Heart left ventricle (tissue), 16 donors: ENCODE measurements at regions not wholly inside any gene's neighbourhood (a gene's known extent, or its start where the extent isn't known, plus 50 kb on each side); places are given as distances from the start of the nearest gene placed in this dataset.

Source experiments
- ATAC-seq, 4 donors: fragments of 200-7000 bp; cut with Tn5 transposase; one replicate each; pipeline ENCODE4 v1.9.1; 2020 to 2022; ENCODE audit warnings: moderate library complexity in 4 of 4, mild to moderate bottlenecking in 3 of 4, moderate number of reproducible peaks in 1 of 4
- DNase-seq, 5 donors: peaks; one replicate each; pipeline ENCODE4 v3.0.0-alpha.2; 2020
- H3K27ac ChIP-seq, 12 donors: fragments of 200-600 bp; sonication (generic) in 4 of 12; one replicate each; pipeline versions ENCODE4 v1.5.0 to v1.8.0; 2016 to 2022; ENCODE audit warnings: mild to moderate bottlenecking in 2 of 12
- H3K27me3 ChIP-seq, 9 donors: fragments of 200-600 bp; sonication (generic) in 2 of 9; one replicate each; pipeline versions ENCODE4 v1.5.1 to v1.8.0; 2016 to 2022; ENCODE audit warnings: mild to moderate bottlenecking in 3 of 9
- H3K36me3 ChIP-seq, 9 donors: fragments of 200-600 bp; sonication (generic) in 2 of 9; one replicate each; pipeline versions ENCODE4 v1.5.0 to v1.8.0; 2018 to 2022; ENCODE audit warnings: mild to moderate bottlenecking in 2 of 9
- H3K4me1 ChIP-seq, 12 donors: fragments of 200-600 bp; sonication (generic) in 4 of 12; one replicate each; pipeline versions ENCODE4 v1.5.0 to v1.8.0; 2016 to 2022; ENCODE audit warnings: mild to moderate bottlenecking in 3 of 12
- H3K4me3 ChIP-seq, 12 donors: fragments of 200-600 bp; sonication (generic) in 4 of 12; one replicate each; pipeline versions ENCODE4 v1.5.0 to v1.8.0; 2017 to 2022; ENCODE audit warnings: mild to moderate bottlenecking in 9 of 12, moderate library complexity in 4 of 12
- H3K9me3 ChIP-seq, 12 donors: fragments of 200-600 bp; sonication (generic) in 4 of 12; one replicate each; pipeline versions ENCODE4 v1.5.0 to v1.8.0; 2016 to 2022; ENCODE audit warnings: mild to moderate bottlenecking in 1 of 12
- POLR2A ChIP-seq, 2 donors: fragments of 450-650 bp; IDR thresholded peaks; one replicate each; pipeline ENCODE4 v1.6.1; 2017; ENCODE audit warnings: antibody characterized with exemption in 2 of 2, mild to moderate bottlenecking in 2 of 2, moderate library complexity in 2 of 2
- WGBS, 4 donors: extraction: QIAGEN DNeasy Blood & Tissue Kit in 2 of 4; methylation state at CpG; one replicate each; pipeline versions ENCODE4 v1.1.5 to v1.1.7; 2013 to 2018; 5-methylcytosine and 5-hydroxymethylcytosine counted together
- intact Hi-C, 10 donors: fragments of 100-400 bp; cut with DNase I; formaldehyde crosslinking; loops; one replicate each; pipeline versions ENCODE4 v1.11.1 to v1.14.2; 2022
- TF ChIP-seq, protein P1 (sequence below), 12 donors: fragments of 200-600 bp; sonication (generic) in 4 of 12; IDR thresholded peaks; one replicate each; pipeline versions ENCODE4 v1.5.0 to v1.8.0; 2018 to 2022; ENCODE audit warnings: antibody characterized with exemption in 12 of 12, mild to moderate bottlenecking in 5 of 12
- donor health status: ischemic (EF 13 %, LVEDD 7.1; RV severe dilation, severe dysfunction).
- donor health status: healthy with polysubstance abuse.
- donor health status: DM: no; HTN: yes; CAD: no.
- donor health status: DM: no; HTN: no; CAD: no.
- donor health status: ischemic (EF 25% LVEDD 6.9; RV normal size, moderate dysfunction).
- donor health status: ischemic (EF 25% LVEDD 5.7; RV mildly dilated, moderate dysfunction).
- donor health status: healthy.
- donor health status: DM: yes; HTN: yes; CAD: no.
- donor health status: ischemic (EF 35%, LVEDD 5.7; RV mildly dilated, moderate dysfunction).
- donor health status: nonischemic (EF 11% LVEDD 7.7; RV severe dilation, severe dysfunction).
- donor health status: DM: yes; HTN: yes; CAD: no.
- donor health status: PGD.
- donor health status: ischemic (EF 29% LVEDD 5.4; RV normal size, mild dysfunction).
- donor health status: nonischemic (EF 23%, LVEDD 6.1; RV moderate dilation, normal function).

DNA sequence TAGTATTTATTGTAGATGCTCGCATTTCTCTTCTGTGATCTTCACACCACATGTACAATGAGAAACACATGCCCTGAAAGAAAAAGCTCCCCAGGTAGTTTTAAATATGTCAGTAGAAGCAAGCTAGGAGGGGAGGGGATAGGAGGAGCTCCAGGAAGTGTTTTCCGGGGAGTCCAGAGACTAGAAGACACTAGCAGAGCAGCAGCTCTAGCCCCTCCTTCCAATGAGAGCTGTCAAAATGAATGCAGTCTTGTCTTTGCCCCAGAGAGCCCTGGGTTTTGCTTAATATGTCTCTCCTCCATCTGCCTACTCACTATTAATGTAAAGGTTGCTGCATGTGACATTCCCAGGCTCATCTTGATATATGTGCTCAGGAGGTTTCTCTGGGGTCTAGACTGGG lies 462.6 kb upstream of the SOX11 start:
- TF ChIP-seq, protein P1, sequence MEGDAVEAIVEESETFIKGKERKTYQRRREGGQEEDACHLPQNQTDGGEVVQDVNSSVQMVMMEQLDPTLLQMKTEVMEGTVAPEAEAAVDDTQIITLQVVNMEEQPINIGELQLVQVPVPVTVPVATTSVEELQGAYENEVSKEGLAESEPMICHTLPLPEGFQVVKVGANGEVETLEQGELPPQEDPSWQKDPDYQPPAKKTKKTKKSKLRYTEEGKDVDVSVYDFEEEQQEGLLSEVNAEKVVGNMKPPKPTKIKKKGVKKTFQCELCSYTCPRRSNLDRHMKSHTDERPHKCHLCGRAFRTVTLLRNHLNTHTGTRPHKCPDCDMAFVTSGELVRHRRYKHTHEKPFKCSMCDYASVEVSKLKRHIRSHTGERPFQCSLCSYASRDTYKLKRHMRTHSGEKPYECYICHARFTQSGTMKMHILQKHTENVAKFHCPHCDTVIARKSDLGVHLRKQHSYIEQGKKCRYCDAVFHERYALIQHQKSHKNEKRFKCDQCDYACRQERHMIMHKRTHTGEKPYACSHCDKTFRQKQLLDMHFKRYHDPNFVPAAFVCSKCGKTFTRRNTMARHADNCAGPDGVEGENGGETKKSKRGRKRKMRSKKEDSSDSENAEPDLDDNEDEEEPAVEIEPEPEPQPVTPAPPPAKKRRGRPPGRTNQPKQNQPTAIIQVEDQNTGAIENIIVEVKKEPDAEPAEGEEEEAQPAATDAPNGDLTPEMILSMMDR (IDR thresholded peaks at IDR 0.05), result no peak
- no peak for TF ChIP-seq POLR2A (IDR thresholded peaks at IDR 0.05)
- H3K27me3 ChIP-seq, result no peaks in the 10 kb centered on the region
- ATAC-seq (no peak), DNase-seq (no peak)
- no peak overlapping the region for H3K4me3 ChIP-seq
- 63 to 74% (median 66%) methylated on average over 2 of the region's 2 CpGs for WGBS, 4 donors
- no peaks in the 10 kb centered on the region for H3K36me3 ChIP-seq
- no peaks in the 10 kb centered on the region for H3K4me1 ChIP-seq
- H3K27ac ChIP-seq, result no peak overlapping the region
- intact Hi-C loops, result no loop called here
- peaks cover 0 to 11% (median 0%) of the 10 kb centered on the region in 12 donors for H3K9me3 ChIP-seq

DNA sequence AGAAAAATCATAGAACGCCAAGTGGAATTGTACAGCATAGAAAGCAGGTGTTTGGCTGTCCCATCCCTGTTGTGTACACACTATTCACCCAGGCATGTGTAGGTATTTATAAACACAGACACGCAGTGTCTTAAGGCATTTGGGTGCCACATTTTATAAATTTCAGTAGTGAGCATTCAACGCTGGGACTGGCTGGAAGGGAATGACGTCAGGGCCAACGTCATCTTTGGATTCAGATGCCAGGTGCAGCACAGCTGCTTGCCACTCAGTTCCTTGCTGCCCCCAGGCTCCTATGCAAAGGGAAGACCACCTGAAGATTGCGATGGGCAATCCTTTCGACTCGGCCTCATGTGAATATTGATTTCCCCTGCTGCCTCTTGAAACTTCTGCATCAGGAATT lies 461.7 kb upstream of the SOX11 start:
- no peaks in the 10 kb centered on the region for H3K36me3 ChIP-seq
- H3K27ac ChIP-seq, result no peak overlapping the region
- no peak for TF ChIP-seq POLR2A (IDR thresholded peaks at IDR 0.05)
- TF ChIP-seq, protein P1 (IDR thresholded peaks at IDR 0.05), result no peak
- no peaks in the 10 kb centered on the region for H3K27me3 ChIP-seq
- H3K9me3 ChIP-seq, result peaks cover 0 to 11% (median 0%) of the 10 kb centered on the region in 12 donors
- 82 to 88% (median 85%) methylated on average over 8 of the region's 8 CpGs for WGBS, 4 donors
- no peak overlapping the region for H3K4me3 ChIP-seq
- intact Hi-C loops, result no loop called here
- ATAC-seq (no peak), DNase-seq (no peak)
- H3K4me1 ChIP-seq, result no peaks in the 10 kb centered on the region

DNA sequence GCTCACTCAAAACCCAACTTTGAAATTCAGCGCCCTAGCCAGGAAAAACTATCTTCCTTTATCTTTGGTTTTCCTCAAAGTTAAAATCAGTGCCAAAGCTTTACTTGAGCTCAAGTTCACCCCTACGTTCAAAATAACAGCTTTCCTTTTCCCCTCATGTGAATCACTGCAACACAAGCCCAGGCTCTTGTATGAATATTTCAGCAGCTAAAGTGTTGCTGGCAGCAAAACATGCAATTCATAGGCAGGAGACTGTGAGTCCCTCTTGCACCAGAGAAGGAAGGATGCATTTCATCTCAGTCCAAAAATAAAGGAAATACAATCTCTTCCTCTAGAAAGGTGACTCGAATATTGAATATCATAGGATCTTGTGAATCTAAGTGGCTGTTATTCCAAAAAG lies 461.3 kb upstream of the SOX11 start:
- Histone ChIP-seq H3K36me3 (no peaks in the 10 kb centered on the region), H3K27ac (no peak overlapping the region), H3K9me3 (peaks cover 0 to 11% (median 0%) of the 10 kb centered on the region in 12 donors), H3K27me3 (no peaks in the 10 kb centered on the region), H3K4me3 (no peak overlapping the region), H3K4me1 (no peaks in the 10 kb centered on the region)
- ATAC-seq (no peak), DNase-seq (no peak)
- 49 to 56% (median 53%) methylated on average over 3 of the region's 3 CpGs for WGBS, 4 donors
- TF ChIP-seq, protein P1 (IDR thresholded peaks at IDR 0.05), result no peak
- no peak for TF ChIP-seq POLR2A (IDR thresholded peaks at IDR 0.05)
- intact Hi-C loops, result no loop called here

DNA sequence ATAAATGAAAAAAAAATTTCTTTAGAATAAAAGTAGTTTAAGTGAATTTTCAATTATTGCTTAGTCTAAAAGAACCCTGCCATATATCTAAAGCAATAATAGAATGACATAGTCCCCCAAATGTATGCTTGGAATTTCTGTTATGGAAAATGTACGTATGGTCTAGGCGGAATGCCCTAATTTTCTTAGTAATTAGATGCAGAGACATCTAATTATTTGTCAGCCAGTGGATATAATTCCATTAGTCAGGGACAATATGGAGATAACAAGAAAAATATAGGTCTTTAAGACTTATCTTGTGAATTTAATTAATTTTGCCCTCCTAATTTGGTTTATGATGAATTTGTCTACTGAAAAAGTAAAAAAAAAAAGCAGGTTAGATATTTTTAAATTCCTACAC lies 460.9 kb upstream of the SOX11 start:
- H3K27me3 ChIP-seq, result no peaks in the 10 kb centered on the region
- ATAC-seq (no peak), DNase-seq (no peak)
- WGBS, 4 donors, result 69 to 98% (median 89%) methylated on average over 2 of the region's 2 CpGs
- H3K9me3 ChIP-seq, result peaks cover 0 to 11% (median 0%) of the 10 kb centered on the region in 12 donors
- no peak overlapping the region for H3K4me3 ChIP-seq
- no peaks in the 10 kb centered on the region for H3K4me1 ChIP-seq
- H3K27ac ChIP-seq, result no peak overlapping the region
- intact Hi-C loops, result no loop called here
- no peaks in the 10 kb centered on the region for H3K36me3 ChIP-seq
- TF ChIP-seq, protein P1 (IDR thresholded peaks at IDR 0.05), result no peak
- no peak for TF ChIP-seq POLR2A (IDR thresholded peaks at IDR 0.05)
